ENCODE measurements at regions not wholly inside any gene's neighbourhood (a gene's known extent, or its start where the extent isn't known, plus 50 kb on each side); places are given as distances from the start of the nearest gene placed in this dataset.

GRCh38 chr4:54842656-54843055 lies 184.9 kb downstream of the KIT start:
- no peak for TF ChIP-seq CTCF (IDR thresholded peaks at IDR 0.05; ENCODE audit: unreplicated experiment)
- no peaks in the 10 kb centered on the region for H3K9me3 Mint-ChIP-seq (ENCODE audit: unreplicated experiment)
- H3K27ac Mint-ChIP-seq (ENCODE audit: unreplicated experiment): no peak overlapping the region
- DNase-seq (ENCODE audit: low spot score): no peak
- H3K27me3 Mint-ChIP-seq (ENCODE audit: unreplicated experiment): no peaks in the 10 kb centered on the region
- peaks cover 5% of the 10 kb centered on the region for H3K4me1 Mint-ChIP-seq (ENCODE audit: unreplicated experiment)
- H3K36me3 Mint-ChIP-seq (ENCODE audit: low read depth, unreplicated experiment): no peaks in the 10 kb centered on the region
- H3K4me3 Mint-ChIP-seq (ENCODE audit: unreplicated experiment): no peak overlapping the region

GRCh38 chr4:54842226-54842625 lies 184.5 kb downstream of the KIT start:
- no peak for TF ChIP-seq CTCF (IDR thresholded peaks at IDR 0.05; ENCODE audit: unreplicated experiment)
- Mint-ChIP-seq H3K27me3 (ENCODE audit: unreplicated experiment) (no peaks in the 10 kb centered on the region), H3K9me3 (ENCODE audit: unreplicated experiment) (no peaks in the 10 kb centered on the region), H3K4me3 (ENCODE audit: unreplicated experiment) (no peak overlapping the region), H3K4me1 (ENCODE audit: unreplicated experiment) (peaks cover 5% of the 10 kb centered on the region), H3K27ac (ENCODE audit: unreplicated experiment) (no peak overlapping the region), H3K36me3 (ENCODE audit: low read depth, unreplicated experiment) (no peaks in the 10 kb centered on the region)
- DNase-seq (ENCODE audit: low spot score): no peak

- no peak for DNase-seq (ENCODE audit: low spot score)
- H3K9me3 Mint-ChIP-seq (ENCODE audit: unreplicated experiment): no peaks in the 10 kb centered on the region
- no peak overlapping the region for H3K4me3 Mint-ChIP-seq (ENCODE audit: unreplicated experiment)
- no peak overlapping the region for H3K27ac Mint-ChIP-seq (ENCODE audit: unreplicated experiment)
- TF ChIP-seq CTCF (IDR thresholded peaks at IDR 0.05; ENCODE audit: unreplicated experiment): no peak
- H3K36me3 Mint-ChIP-seq (ENCODE audit: low read depth, unreplicated experiment): no peaks in the 10 kb centered on the region
- H3K27me3 Mint-ChIP-seq (ENCODE audit: unreplicated experiment): no peaks in the 10 kb centered on the region
- peaks cover 5% of the 10 kb centered on the region for H3K4me1 Mint-ChIP-seq (ENCODE audit: unreplicated experiment)
Observed at GRCh38 chr4:54840992-54841768, 183.4 kb downstream of the KIT start.

- no peaks in the 10 kb centered on the region for H3K27me3 Mint-ChIP-seq (ENCODE audit: unreplicated experiment)
- no peak overlapping the region for H3K27ac Mint-ChIP-seq (ENCODE audit: unreplicated experiment)
- no peaks in the 10 kb centered on the region for H3K36me3 Mint-ChIP-seq (ENCODE audit: low read depth, unreplicated experiment)
- no peak for TF ChIP-seq CTCF (IDR thresholded peaks at IDR 0.05; ENCODE audit: unreplicated experiment)
- H3K9me3 Mint-ChIP-seq (ENCODE audit: unreplicated experiment): no peaks in the 10 kb centered on the region
- no peak overlapping the region for H3K4me3 Mint-ChIP-seq (ENCODE audit: unreplicated experiment)
- DNase-seq (ENCODE audit: low spot score): no peak
- H3K4me1 Mint-ChIP-seq (ENCODE audit: unreplicated experiment): peaks cover 5% of the 10 kb centered on the region
Observed at GRCh38 chr4:54840430-54840829, 182.7 kb downstream of the KIT start.

GRCh38 chr4:54838301-54838700 lies 180.5 kb downstream of the KIT start:
- DNase-seq (ENCODE audit: low spot score): no peak
- Mint-ChIP-seq H3K27me3 (ENCODE audit: unreplicated experiment) (no peaks in the 10 kb centered on the region), H3K9me3 (ENCODE audit: unreplicated experiment) (no peaks in the 10 kb centered on the region), H3K4me3 (ENCODE audit: unreplicated experiment) (no peak overlapping the region), H3K36me3 (ENCODE audit: low read depth, unreplicated experiment) (no peaks in the 10 kb centered on the region), H3K4me1 (ENCODE audit: unreplicated experiment) (peaks cover 15% of the 10 kb centered on the region), H3K27ac (ENCODE audit: unreplicated experiment) (no peak overlapping the region)
- TF ChIP-seq CTCF (IDR thresholded peaks at IDR 0.05; ENCODE audit: unreplicated experiment): no peak

Measured in endothelial cell (in vitro differentiated cells).